ENCODE measurements at regions not wholly inside any gene's neighbourhood (a gene's known extent, or its start where the extent isn't known, plus 50 kb on each side); places are given as distances from the start of the nearest gene placed in this dataset.
A peak's percentile ranks its signal among the peaks of the same experiment; 100 is the strongest.

GRCh38 chrX:130984782-130985181 is 73.4 kb upstream of the ARHGAP36 start:
- Histone ChIP-seq H4K5ac (ENCODE audit: low read depth, low read length) (no peak overlapping the region), H3K4me1 (ENCODE audit: control insufficient read depth, insufficient read depth, low read length) (no peaks in the 10 kb centered on the region), H3K79me1 (ENCODE audit: low read depth in 1 of 2, low read length in 2 of 2) (no peaks in the 10 kb centered on the region), H2BK5ac (ENCODE audit: low read depth, low read length, poor library complexity, severe bottlenecking) (no peak overlapping the region), H3K9me1 (ENCODE audit: insufficient read depth, low read length) (no peaks in the 10 kb centered on the region), H3K27me3 (ENCODE audit: control insufficient read depth, insufficient read depth, low read length) (peaks cover 9% of the 10 kb centered on the region), H3K4me3 (ENCODE audit: insufficient read depth, low read depth, low read length) (no peak overlapping the region), H2AK9ac (replicated peaks; ENCODE audit: low read depth, low read length, poor library complexity) (no peak overlapping the region), H3K56ac (ENCODE audit: extremely low read depth, insufficient read depth, low read length) (no peak overlapping the region), H2BK20ac (ENCODE audit: low read depth, low read length) (no peak overlapping the region), H2BK15ac (ENCODE audit: low read depth, low read length) (no peak overlapping the region), H4K8ac (ENCODE audit: low read depth in 2 of 2, low read length in 2 of 2) (no peak overlapping the region), H3K18ac (ENCODE audit: low read depth, low read length) (no peak overlapping the region), H2AK5ac (ENCODE audit: low read depth, low read length) (no peak overlapping the region), H3K23ac (ENCODE audit: low read depth, low read length) (no peak overlapping the region), H3K9me3 (ENCODE audit: control insufficient read depth, insufficient read depth, low read length) (no peaks in the 10 kb centered on the region), H2BK120ac (ENCODE audit: low read depth, low read length) (no peak overlapping the region), H3K9ac (ENCODE audit: low read depth, low read length) (no peak overlapping the region), H3K4ac (ENCODE audit: low read depth, low read length) (no peak overlapping the region), H4K91ac (ENCODE audit: insufficient read depth, low read depth, low read length) (no peak overlapping the region), H3K14ac (replicated peaks; ENCODE audit: low read depth, low read length) (no peak overlapping the region), H3K4me2 (ENCODE audit: low read depth, low read length) (no peak overlapping the region), H4K20me1 (ENCODE audit: insufficient read depth, low read length) (no peaks in the 10 kb centered on the region), H3K27ac (ENCODE audit: insufficient read depth, low read length) (no peak overlapping the region), H3K36me3 (ENCODE audit: control insufficient read depth, insufficient read depth, low read length) (no peaks in the 10 kb centered on the region), H2AFZ (replicated peaks; ENCODE audit: low read length, poor library complexity) (peak overlapping the region; percentile 58)
- POLR2A ChIA-PET (ENCODE audit: unreplicated experiment) = no interaction called here
- BruUV-seq (replicated peaks) = no TSS peak
- no CpG with 5 or more reads among the region's 4 CpGs for WGBS, 2 experiments (ENCODE audit: extremely low coverage in 2 of 2, insufficient read length in 1 of 2)
- intact Hi-C loops (cut with micrococcal nuclease) = no loop called here
- no peak for ATAC-seq (ENCODE audit: low read depth)
- TF ChIP-seq SMC3 (IDR thresholded peaks at IDR 0.05; ENCODE audit: low read depth, low read length) = no peak
- no peak for TF ChIP-seq FOS (IDR thresholded peaks at IDR 0.05; ENCODE audit: low read depth, low read length)
- no peak for TF ChIP-seq RAD21 (IDR thresholded peaks at IDR 0.05; ENCODE audit: low read length)
- TF ChIP-seq RCOR1 (IDR thresholded peaks at IDR 0.05; ENCODE audit: insufficient replicate concordance, low read length) = no peak
- TF ChIP-seq MXI1 (IDR thresholded peaks at IDR 0.05; ENCODE audit: borderline replicate concordance, low read depth, low read length) = no peak
- TF ChIP-seq RFX5 (IDR thresholded peaks at IDR 0.05; ENCODE audit: low read depth, low read length) = no peak
- TF ChIP-seq CTCF (conservative IDR thresholded peaks at IDR 0.05; ENCODE audit: low read depth, low read length) = no peak
- no peak for TF ChIP-seq NFE2L2 (IDR thresholded peaks at IDR 0.05; ENCODE audit: low read depth, low read length)
- no peak for TF ChIP-seq POLR2A (IDR thresholded peaks at IDR 0.05; ENCODE audit: low read depth, low read length)
- TF ChIP-seq ELK1 (IDR thresholded peaks at IDR 0.05; ENCODE audit: borderline replicate concordance, low read depth, low read length) = no peak
- no peak for TF ChIP-seq BHLHE40 (IDR thresholded peaks at IDR 0.05; ENCODE audit: low read depth, low read length)
- no peak for TF ChIP-seq USF2 (IDR thresholded peaks at IDR 0.05; ENCODE audit: low read depth, low read length)
- no peak for TF ChIP-seq CEBPB (IDR thresholded peaks at IDR 0.05; ENCODE audit: low read depth, low read length)
- no peak for TF ChIP-seq MAZ (IDR thresholded peaks at IDR 0.05; ENCODE audit: borderline replicate concordance, low read depth, low read length)
- in situ Hi-C loops (cut with MboI; ENCODE audit: low sequenced_read_pairs) = loop anchor here (10.0 kb wide), 1 partner anchor 650 kb away; no protein-coding TSS in a partner anchor
- CTCF ChIA-PET = no interaction called here
- dilution Hi-C loops (cut with HindIII; ENCODE audit: low sequenced_read_pairs, unreplicated experiment) = no loop called here
- DNase-seq = no peak
